GM12892 (cell line): ENCODE measurements at regions not wholly inside any gene's neighbourhood (a gene's known extent, or its start where the extent isn't known, plus 50 kb on each side); places are given as distances from the start of the nearest gene placed in this dataset.

ENCODE experiments used
- POLR2A ChIP-seq: IDR thresholded peaks from 2 replicates; pipeline ENCODE4 v1.6.1; 2011; ENCODE audit warnings: low read depth, low read length, control low read depth
- POLR2AphosphoS5 ChIP-seq: IDR thresholded peaks from 2 replicates; pipeline ENCODE4 v1.6.1; 2011; ENCODE audit warnings: low read depth, low read length, control low read depth
- TAF1 ChIP-seq: IDR thresholded peaks from 2 replicates; pipeline ENCODE4 v1.6.1; 2011; ENCODE audit warnings: low read depth, mild to moderate bottlenecking, control low read depth, low read length, borderline replicate concordance

GRCh38 chr3:180282386-180282785 lies 245.6 kb upstream of the PEX5L start:
- TF ChIP-seq TAF1, result no peak
- no peak for TF ChIP-seq POLR2AphosphoS5
- TF ChIP-seq POLR2A, result no peak
